ENCODE measurements at regions not wholly inside any gene's neighbourhood (a gene's known extent, or its start where the extent isn't known, plus 50 kb on each side); places are given as distances from the start of the nearest gene placed in this dataset.
"Not testable (repeated sequence)": the region's sequence is repeated elsewhere in the genome, so short reads cannot be mapped to it uniquely, and the experiment has no call there.

- no peak for DNase-seq (ENCODE audit: low read depth)
Measured at GRCh38 chr12:84397263-84397662, 515.3 kb downstream of the SLC6A15 start.

DNA sequence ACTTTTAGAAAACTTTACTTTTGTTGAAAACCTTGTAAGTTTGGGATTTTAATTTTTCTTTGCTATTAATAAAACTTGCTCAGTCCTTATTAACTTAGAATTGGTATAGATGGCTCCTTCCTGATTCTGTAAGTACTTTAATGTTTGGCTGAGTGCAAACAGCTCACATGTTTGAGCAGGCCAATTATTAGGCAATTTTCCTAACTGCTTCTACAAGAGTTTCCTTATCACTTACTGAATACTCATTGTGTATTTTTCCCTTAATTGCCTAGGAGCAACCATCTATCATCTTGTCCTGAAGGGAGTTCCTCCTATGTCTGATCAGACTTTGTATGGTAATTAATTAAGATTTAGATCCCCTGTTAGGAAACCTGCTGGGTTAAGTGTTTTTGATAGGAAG is 521.4 kb downstream of the SLC6A15 start:
- DNase-seq (ENCODE audit: low read depth): not testable (repeated sequence)

GRCh38 chr12:84384384-84384783 is 528.2 kb downstream of the SLC6A15 start:
- no peak for DNase-seq (ENCODE audit: low read depth)

- DNase-seq (ENCODE audit: low read depth): peak; percentile 81
Measured at GRCh38 chr12:84382486-84382885, 530.1 kb downstream of the SLC6A15 start.

GRCh38 chr12:84376320-84376719 is 536.3 kb downstream of the SLC6A15 start:
- no peak for DNase-seq (ENCODE audit: low read depth)

- no peak for DNase-seq (ENCODE audit: low read depth)
Measured at GRCh38 chr12:84375449-84376170, 537.0 kb downstream of the SLC6A15 start.

GRCh38 chr12:84362552-84362897 is 550.1 kb downstream of the SLC6A15 start:
- no peak for DNase-seq (ENCODE audit: low read depth)

DNA sequence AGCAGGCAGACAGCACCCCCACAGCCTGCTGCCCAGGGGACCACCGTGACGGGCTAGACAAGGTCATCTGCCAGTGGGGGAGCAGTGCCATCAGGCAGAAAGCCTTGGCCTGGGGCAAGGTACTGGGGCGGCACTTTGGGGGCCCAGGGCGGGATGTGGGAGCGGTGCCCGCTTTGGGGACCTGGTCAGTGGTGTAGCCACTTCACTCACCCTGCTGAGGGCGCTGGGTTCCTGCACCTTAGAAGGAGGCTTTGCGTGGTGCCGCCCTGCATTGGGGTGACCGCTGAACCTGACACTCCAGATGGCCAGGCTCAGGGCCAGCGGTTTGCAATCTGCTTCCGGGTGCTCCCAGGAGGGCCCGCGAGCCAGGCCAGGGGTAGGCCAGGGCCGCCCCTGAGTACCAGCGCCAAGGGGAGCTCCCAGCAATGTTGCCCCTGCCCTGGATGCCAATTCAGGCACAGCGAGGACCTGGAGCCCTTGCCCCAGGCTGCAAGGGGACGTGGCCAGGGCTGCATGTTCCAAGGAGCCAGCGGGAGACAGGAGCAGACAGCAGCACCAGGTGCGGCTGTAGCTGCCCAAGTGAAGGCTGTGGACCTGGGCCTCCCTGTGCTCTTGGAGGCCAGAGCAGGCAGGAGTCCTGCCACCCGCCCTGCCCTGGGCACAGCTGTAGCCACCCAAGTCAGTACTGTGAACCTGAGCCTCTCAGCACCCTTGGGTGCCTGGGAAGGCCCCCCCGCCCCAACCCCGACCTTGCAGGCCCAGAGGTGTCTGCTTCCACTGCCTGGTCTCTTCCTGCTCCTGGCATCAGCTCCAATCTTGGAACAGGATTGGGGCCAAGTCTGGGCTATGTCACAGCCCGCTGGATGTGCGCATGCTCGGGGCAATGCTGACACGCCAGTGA is 550.7 kb downstream of the SLC6A15 start:
- no peak for DNase-seq (ENCODE audit: low read depth)

GRCh38 chr12:84357314-84357713 is 555.3 kb downstream of the SLC6A15 start:
- no peak for DNase-seq (ENCODE audit: low read depth)

DNA sequence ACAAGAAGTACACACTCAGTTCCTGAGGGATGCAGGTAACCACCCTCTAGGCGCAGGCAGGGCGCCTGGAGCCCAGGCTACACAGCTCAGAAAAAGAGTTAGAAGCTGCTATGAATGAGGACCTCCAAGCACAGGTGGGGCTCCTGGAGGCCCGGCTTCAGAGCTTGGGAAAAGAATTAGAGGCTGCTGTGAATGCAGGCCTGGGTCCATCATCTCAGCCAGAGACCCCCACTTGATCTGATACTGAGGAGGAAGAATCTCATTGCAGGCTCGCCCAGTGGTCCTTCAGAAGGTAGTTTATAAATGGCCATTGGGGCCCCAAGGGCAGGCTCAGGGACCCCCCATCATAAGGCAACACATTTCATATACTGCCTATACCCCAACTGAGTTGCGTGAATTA is 556.4 kb downstream of the SLC6A15 start:
- no peak for DNase-seq (ENCODE audit: low read depth)

GRCh38 chr12:84355561-84355960 is 557.0 kb downstream of the SLC6A15 start:
- no peak for DNase-seq (ENCODE audit: low read depth)

GRCh38 chr12:84348582-84348981 is 564.0 kb downstream of the SLC6A15 start:
- DNase-seq (ENCODE audit: low read depth): no peak

GRCh38 chr12:84341467-84342193 is 571.0 kb downstream of the SLC6A15 start:
- no peak for DNase-seq (ENCODE audit: low read depth)

GRCh38 chr12:84336231-84336630 is 576.4 kb downstream of the SLC6A15 start:
- no peak for DNase-seq (ENCODE audit: low read depth)

- no peak for DNase-seq (ENCODE audit: low read depth)
Measured at GRCh38 chr12:84329938-84330337, 582.7 kb downstream of the SLC6A15 start.

DNA sequence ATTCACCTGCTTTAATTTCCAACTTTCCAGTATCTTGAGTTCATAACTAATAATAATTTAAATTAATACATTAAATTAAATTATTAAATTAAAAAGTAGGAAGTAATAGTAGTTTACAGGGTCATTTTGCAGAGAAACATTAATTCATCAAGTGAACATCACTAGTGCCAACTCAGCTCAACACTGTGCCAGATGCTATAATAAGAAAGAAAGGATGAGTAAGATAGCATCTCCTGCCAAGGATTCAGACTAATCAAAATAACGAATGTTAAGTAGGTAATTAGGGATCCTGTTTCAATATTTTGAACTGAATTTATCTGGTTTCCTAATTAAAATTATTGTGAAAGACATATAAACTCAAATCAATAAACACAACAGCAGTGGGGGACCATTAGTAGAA is 596.7 kb downstream of the SLC6A15 start:
- DNase-seq (ENCODE audit: low read depth): no peak

GRCh38 chr12:84313323-84313675 is 599.3 kb downstream of the SLC6A15 start:
- DNase-seq (ENCODE audit: low read depth): no peak

DNA sequence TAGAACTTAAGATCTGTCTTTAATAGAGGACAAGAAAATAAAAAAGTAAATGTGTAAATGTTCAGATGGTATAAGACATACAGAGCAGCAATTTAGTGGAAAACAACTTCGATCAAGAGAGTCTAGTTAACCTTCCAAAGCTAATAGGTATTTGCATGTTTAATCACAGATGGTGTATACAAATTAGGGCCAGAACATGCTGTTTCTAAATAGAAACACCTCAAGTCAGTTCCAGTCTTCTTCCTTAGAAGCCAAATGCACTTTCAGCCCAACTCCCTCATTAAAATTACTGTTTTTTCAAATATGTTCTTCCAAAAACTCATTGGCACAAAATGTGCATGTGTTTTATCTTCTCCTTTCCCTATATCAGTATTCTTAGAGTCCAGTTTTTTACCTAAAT is 604.4 kb downstream of the SLC6A15 start:
- no peak for DNase-seq (ENCODE audit: low read depth)

GRCh38 chr12:84305144-84305543 is 607.5 kb downstream of the SLC6A15 start:
- no peak for DNase-seq (ENCODE audit: low read depth)

- no peak for DNase-seq (ENCODE audit: low read depth)
Measured at GRCh38 chr12:84294246-84294645, 618.4 kb downstream of the SLC6A15 start.

DNA sequence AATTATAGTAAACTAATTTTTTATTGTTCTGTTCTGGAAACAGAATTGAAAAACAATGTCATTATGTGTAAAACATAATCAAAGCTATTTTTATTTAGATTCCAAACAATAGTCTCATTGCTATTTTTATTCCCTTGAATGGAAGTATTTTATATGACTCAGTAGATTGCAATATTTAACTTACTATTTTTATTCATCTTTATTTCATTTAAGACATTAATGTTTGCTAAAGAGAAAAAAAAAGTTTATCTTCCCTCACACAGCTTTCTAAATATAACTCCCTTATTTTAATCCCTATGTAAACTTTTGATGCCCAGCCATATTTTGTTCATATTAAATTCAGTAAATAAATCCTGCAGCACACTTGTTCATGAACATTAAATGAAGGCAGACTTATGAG is 622.4 kb downstream of the SLC6A15 start:
- DNase-seq (ENCODE audit: low read depth): no peak

DNA sequence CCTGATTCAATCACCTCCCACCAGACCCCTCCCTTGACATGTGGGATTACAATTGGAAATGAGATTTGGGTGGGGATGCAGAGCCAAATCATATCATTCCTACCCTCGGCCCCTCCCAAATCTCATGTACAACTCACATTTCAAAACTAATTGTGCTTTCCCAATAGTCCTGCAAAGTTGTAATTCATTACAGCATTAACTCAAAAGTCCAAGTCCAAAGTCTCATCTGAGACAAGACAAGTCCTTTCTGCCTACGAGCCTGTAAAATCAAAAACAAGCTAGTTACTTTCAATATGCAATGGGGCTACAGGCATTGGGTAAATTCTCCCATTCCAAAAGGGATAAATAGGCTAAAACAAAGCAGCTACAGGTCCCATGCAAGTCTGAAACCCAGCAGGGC is 634.6 kb downstream of the SLC6A15 start:
- no peak for DNase-seq (ENCODE audit: low read depth)

Measured in HT1080 (cell line).